Ecto neural progenitor cell (in vitro differentiated cells): ENCODE measurements at regions not wholly inside any gene's neighbourhood (a gene's known extent, or its start where the extent isn't known, plus 50 kb on each side); places are given as distances from the start of the nearest gene placed in this dataset.
"Not testable (repeated sequence)": the region's sequence is repeated elsewhere in the genome, so short reads cannot be mapped to it uniquely, and the experiment has no call there.

ENCODE experiments used
- DNase-seq: peaks from one replicate; pipeline ENCODE4 v3.0.0-alpha.2; 2018; ENCODE audit warnings: low spot score

DNA sequence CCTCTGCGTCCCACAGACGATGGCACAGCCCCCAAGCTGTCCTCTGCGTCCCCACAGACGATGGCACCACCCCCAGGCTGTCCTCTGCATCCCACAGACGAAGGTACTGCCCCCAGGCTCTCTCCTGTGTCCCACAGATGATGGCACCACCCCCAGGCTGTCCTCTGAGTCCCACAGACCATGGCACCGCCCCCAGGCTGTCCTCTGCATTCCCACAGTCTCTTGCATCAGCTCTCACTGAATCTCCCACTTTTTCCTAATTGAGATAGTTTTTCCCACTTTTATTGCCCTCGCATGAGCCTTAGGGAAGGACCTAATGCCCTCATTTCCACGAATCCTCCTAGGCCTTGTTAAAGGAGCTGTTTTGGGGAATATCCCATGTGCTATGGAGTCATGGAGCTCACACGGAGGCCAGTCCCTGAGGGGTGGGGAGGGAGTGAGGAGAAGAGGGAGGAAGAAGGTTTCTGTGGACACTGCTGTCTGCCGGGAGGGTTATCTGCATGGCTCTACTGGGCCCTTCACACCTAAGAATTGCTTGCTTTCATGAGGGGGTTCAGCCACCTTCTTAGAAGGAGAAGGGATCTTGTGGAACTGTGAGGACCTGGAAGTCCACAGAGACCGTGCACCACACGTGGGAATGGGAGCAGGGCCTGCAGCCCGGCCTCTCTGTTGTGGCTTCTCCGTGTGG, 58.2 kb upstream of the PTCH1 start:
- no peak for DNase-seq

DNA sequence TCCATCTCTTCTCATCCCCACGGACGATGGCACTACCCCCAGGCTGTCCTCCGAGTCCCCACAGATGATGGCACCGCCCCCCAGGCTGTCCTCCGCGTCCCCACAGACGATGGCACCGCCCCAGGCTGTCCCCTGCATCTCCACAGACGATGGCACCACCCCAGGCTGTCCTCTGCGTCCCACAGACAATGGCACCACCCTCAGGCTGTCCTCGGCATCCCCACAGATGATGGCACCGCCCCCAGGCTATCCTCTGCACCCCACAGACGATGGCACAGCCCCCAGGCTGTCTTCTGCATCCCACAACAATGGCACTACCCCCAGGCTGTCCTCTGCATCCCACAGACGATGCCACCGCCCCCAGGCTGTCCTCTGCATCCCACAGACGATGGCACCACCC, 57.4 kb upstream of the PTCH1 start:
- DNase-seq = no peak

DNA sequence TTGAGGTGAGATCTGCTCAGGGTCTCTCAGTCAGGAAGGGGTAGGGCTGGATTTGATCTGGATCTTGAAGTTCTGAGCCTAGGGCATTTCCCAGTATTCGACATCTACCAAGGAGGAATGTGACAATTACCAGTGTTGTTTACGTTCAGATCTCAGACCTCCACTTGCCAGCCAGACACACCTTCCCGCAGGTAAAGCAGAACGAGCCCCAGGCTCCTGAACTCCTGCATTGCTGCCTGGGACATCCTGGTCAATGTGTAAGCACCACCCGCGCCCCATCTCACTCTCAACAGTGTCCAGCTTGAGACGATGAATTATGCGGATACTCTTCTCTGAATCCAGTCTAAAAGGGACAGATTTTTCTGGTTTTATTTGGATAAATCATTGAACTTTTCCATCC, 56.7 kb upstream of the PTCH1 start:
- DNase-seq = no peak

DNA sequence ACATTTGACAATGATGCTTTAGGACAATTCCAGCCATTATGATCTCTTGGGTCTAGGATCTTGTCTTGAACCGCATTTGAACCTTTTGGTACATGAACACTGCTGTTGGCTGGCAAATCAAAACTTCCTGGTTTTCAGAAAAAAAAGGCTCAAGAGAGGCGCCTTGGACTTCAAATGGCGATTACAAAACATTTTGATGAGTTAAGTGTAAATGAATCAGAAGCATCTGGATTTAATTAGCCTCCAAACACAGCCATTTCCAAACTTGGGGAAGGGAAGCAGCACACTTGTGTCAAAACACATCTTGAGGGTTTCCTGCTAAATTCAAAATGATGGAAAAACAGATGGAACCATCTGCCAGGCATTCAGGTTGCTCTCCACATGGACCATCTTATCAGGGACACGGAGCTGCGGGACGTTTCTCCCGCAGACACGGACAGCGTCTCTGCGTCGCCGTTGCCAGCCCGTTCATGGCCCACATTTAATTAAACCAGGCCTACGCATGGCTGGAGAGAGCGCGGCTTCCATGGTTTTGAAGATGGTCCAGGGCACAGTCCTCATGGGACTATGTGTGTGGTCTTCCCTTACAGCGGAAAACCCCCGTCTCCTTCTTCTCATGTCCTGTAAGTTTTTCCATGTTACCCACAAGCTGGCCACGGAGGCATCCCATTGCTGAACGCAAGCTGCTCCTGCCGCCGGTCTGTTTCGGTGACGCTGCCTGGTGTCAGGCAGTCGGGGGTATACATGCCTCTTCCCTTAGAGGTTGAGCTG, 55.8 kb upstream of the PTCH1 start:
- DNase-seq = no peak

DNA sequence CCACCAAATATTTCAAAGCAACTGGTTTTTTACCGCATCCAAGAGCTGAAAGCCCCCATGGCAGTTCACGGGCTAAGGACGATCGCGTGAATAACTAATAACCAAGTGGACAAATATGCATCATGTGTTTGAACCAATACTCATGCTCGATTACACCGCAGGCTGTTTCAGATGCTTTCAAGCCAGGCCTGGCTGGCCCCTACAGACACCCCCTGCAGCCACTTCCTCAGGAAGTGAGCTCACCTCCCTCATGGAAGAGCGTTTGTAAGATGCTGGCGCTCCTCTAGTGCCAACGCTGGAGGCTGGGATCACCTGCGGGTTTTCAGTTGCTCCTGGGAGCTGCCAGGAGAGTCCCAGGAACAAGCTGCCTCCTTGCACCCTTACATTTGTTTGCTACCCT, 53.9 kb upstream of the PTCH1 start:
- no peak for DNase-seq

DNA sequence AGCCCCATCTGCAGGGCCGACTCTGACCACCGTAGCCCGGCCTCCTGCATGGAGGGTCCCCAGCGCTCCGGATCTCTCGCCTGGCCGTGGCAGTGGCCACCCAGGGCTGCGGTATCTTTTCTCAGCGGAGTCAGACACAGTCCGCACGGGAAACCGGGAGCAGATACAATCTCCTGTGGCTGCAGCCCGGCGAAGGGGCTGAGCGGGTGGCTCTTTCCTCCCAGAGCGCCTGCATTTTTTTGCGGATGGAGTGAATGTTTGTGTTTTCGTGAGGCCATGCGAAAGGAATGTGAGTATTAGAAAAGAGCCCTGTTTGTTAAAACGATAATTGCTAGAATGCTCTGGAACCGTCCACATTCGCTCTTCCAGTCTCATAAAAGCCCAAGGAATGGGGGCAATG, 53.4 kb upstream of the PTCH1 start:
- DNase-seq = no peak

DNA sequence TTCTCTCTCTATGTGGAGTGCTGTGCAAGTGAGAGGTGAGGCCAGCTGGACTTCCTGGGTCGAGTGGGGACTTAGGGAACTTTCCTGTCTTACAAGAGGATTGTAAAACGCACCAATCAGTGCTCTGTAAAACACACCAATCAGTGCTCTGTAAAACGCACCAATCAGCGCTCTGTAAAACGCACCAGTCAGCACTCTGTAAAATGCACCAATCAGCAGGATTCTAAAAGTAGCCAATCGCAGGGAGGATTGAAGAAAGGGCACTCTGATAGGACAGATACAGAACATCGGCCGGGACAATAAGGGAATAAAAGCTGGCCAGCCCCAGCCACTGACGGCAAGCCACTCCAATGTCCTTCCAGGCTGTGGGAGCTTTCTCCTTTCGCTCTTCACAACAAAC, 52.0 kb upstream of the PTCH1 start:
- DNase-seq = not testable (repeated sequence)
